OCI-LY3 (cell line): ENCODE measurements at regions not wholly inside any gene's neighbourhood (a gene's known extent, or its start where the extent isn't known, plus 50 kb on each side); places are given as distances from the start of the nearest gene placed in this dataset.

Experiments used
- EZH2phosphoT487 ChIP-seq: fragments of 200-600 bp; shearing (Covaris generic); IDR thresholded peaks from 2 replicates; pipeline ENCODE4 v1.6.1; 2018; ENCODE audit warnings: antibody characterized with exemption, mixed run types, low read depth
- TF ChIP-seq, protein P1 (sequence below): fragments of 200-600, 300-600 bp; sonication (generic); IDR thresholded peaks from 2 replicates; pipeline ENCODE4 v1.5.1; 2014; ENCODE audit warnings: antibody characterized with exemption, low read length, low read depth

DNA sequence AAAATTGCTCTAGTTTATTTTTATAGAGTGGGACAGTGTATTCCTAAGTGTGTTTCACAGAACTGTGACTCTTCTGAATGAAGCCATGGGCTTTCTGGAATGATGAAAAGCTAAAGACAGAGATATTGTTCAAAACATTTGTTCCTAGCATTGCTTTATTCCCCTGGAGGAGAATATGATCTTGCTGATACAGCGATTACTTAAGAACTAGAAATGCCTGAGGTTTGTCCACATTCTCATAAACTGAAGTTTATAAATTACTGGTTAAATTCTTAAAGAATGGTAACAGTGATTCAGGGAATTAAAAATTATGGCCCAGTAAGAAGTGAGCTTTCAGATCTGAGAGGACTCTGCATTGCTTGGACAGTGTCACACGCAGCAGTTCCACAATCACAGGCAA is 690.3 kb downstream of the FAM181B start:
- TF ChIP-seq, protein P1, sequence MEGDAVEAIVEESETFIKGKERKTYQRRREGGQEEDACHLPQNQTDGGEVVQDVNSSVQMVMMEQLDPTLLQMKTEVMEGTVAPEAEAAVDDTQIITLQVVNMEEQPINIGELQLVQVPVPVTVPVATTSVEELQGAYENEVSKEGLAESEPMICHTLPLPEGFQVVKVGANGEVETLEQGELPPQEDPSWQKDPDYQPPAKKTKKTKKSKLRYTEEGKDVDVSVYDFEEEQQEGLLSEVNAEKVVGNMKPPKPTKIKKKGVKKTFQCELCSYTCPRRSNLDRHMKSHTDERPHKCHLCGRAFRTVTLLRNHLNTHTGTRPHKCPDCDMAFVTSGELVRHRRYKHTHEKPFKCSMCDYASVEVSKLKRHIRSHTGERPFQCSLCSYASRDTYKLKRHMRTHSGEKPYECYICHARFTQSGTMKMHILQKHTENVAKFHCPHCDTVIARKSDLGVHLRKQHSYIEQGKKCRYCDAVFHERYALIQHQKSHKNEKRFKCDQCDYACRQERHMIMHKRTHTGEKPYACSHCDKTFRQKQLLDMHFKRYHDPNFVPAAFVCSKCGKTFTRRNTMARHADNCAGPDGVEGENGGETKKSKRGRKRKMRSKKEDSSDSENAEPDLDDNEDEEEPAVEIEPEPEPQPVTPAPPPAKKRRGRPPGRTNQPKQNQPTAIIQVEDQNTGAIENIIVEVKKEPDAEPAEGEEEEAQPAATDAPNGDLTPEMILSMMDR, result no peak
- no peak for TF ChIP-seq EZH2phosphoT487
